ENCODE measurements at regions not wholly inside any gene's neighbourhood (a gene's known extent, or its start where the extent isn't known, plus 50 kb on each side); places are given as distances from the start of the nearest gene placed in this dataset.

DNA sequence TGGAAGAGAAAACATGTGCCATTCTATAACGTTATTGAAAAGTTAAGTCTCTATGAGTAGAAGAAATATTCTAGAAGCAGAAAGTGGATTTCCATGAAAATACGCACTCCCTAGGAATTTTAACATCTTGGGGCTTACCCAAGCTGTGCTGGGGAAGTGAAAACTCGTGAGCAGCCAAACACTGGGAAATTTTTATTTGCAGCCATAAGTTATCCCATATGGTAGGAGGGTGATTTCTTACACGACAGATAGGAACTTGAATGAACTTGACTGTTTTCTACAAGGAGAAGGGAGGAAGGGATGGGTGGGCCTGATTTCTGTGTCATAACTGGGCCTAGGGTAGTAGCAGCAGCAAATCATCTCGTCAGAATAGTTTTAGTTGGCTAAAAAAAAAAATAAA lies 272.6 kb downstream of the ETAA1 start:
- no peak for TF ChIP-seq POLR2A (IDR thresholded peaks at IDR 0.05)
- no peak for TF ChIP-seq CTCF (IDR thresholded peaks at IDR 0.05 in 4 of 5, conservative IDR thresholded peaks at IDR 0.05 in 1 of 5)

All from gastrocnemius medialis (tissue), 4 donors.